Smooth muscle cell (in vitro differentiated cells): ENCODE measurements at regions not wholly inside any gene's neighbourhood (a gene's known extent, or its start where the extent isn't known, plus 50 kb on each side); places are given as distances from the start of the nearest gene placed in this dataset.

Experiments
- DNase-seq: peaks from one replicate; lab custom pipeline; 2025; ENCODE audit not compliant: unreplicated experiment; lab: John Stamatoyannopoulos, UW
- H2AFZ ChIP-seq: fragments of 200-600 bp; sonication (generic); 2 replicates; pipeline ENCODE4 v1.6.0; 2016; ENCODE audit warnings: antibody characterized with exemption, low read depth, mild to moderate bottlenecking
- H3F3A ChIP-seq: fragments of 200-600 bp; sonication (generic); 2 replicates; pipeline ENCODE4 v1.6.0; 2017; ENCODE audit warnings: antibody characterized with exemption, low read depth
- H3K27ac ChIP-seq: fragments of 200-600 bp; sonication (generic); 2 replicates; pipeline ENCODE4 v1.5.1; 2016; ENCODE audit warnings: low read depth, mild to moderate bottlenecking
- H3K27me3 ChIP-seq: fragments of 200-600 bp; sonication (generic); 2 replicates; pipeline ENCODE4 v1.6.1; 2016; ENCODE audit warnings: low read depth, mild to moderate bottlenecking
- H3K36me3 ChIP-seq: fragments of 200-600 bp; sonication (generic); 2 replicates; pipeline ENCODE4 v1.5.1; 2016; ENCODE audit warnings: low read depth
- H3K4me1 ChIP-seq: fragments of 200-600 bp; sonication (generic); 2 replicates; pipeline ENCODE4 v1.5.1; 2016; ENCODE audit warnings: low read depth
- H3K4me2 ChIP-seq: fragments of 200-600 bp; sonication (generic); 2 replicates; pipeline ENCODE4 v1.6.0; 2016; ENCODE audit warnings: mild to moderate bottlenecking
- H3K4me3 ChIP-seq: fragments of 200-600 bp; sonication (generic); 2 replicates; pipeline ENCODE4 v1.5.1; 2016; ENCODE audit warnings: mild to moderate bottlenecking
- H3K79me2 ChIP-seq: fragments of 200-600 bp; sonication (generic); 2 replicates; pipeline ENCODE4 v1.6.0; 2016; ENCODE audit warnings: low read depth, mild to moderate bottlenecking
- H3K9ac ChIP-seq: fragments of 200-600 bp; sonication (generic); 2 replicates; pipeline ENCODE4 v1.6.0; 2016; ENCODE audit warnings: low read depth
- H3K9me3 ChIP-seq: fragments of 200-600 bp; sonication (generic); replicated peaks from 2 replicates; pipeline ENCODE4 v1.5.1; 2016; ENCODE audit warnings: low read depth
- H4K20me1 ChIP-seq: fragments of 200-600 bp; sonication (generic); 2 replicates; pipeline ENCODE4 v1.6.0; 2016; ENCODE audit warnings: low read depth
- WGBS: methylation state at CpG from one replicate; pipeline ENCODE4 v1.1.7; 2016; ENCODE audit warnings: low lambda C conversion rate; 5-methylcytosine and 5-hydroxymethylcytosine counted together
- TF ChIP-seq, protein P1 (sequence below): fragments of 200-600 bp; sonication (generic); IDR thresholded peaks from 2 replicates; pipeline ENCODE4 v1.5.1; 2017; ENCODE audit warnings: borderline replicate concordance, mild to moderate bottlenecking, antibody characterized with exemption; ENCODE audit not compliant: insufficient read depth, poor library complexity, severe bottlenecking

DNA sequence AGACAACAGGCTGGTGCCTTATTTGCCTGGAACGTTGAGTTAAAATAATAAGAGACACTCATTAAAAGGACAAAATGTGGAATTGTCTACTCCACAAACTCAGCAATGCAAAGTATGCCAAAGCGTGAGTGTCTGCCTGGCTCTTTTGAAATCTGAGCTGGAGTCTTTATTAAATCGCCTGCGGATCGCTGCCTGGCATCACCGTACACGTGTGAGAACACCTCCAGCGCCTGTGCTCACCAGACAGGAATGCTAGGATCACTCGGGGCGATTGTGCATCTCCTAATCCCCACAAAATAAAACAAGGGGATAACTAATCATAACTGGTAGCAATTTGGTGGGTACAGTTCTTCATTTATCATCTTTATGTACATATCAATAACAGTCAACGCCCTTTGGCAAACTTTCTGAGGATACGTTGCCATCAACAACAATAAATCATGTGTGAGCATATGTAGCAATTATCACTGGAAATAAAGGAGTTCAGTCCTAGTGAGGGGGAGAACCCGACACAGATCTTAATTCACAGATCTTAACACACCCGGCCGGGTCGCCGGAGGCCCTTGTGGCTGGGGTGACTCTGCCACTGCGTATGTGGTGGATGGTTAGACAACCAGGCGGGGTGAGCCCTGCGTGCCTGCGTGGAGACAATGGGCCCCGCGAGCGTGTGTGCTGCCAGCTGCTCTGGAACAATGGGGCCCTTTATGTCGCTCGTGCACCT is 284.9 kb upstream of the IRX1 start:
- Histone ChIP-seq H3K79me2 (no peaks in the 10 kb centered on the region), H2AFZ (no peak overlapping the region), H3K36me3 (no peaks in the 10 kb centered on the region), H3K4me2 (no peak overlapping the region), H3K4me3 (no peak overlapping the region), H3K27ac (peak overlapping the region; percentile 73), H3K9me3 (no peaks in the 10 kb centered on the region), H3F3A (no peaks in the 10 kb centered on the region), H4K20me1 (no peaks in the 10 kb centered on the region), H3K27me3 (no peaks in the 10 kb centered on the region), H3K4me1 (no peaks in the 10 kb centered on the region), H3K9ac (no peak overlapping the region)
- DNase-seq = no peak
- TF ChIP-seq, protein P1, sequence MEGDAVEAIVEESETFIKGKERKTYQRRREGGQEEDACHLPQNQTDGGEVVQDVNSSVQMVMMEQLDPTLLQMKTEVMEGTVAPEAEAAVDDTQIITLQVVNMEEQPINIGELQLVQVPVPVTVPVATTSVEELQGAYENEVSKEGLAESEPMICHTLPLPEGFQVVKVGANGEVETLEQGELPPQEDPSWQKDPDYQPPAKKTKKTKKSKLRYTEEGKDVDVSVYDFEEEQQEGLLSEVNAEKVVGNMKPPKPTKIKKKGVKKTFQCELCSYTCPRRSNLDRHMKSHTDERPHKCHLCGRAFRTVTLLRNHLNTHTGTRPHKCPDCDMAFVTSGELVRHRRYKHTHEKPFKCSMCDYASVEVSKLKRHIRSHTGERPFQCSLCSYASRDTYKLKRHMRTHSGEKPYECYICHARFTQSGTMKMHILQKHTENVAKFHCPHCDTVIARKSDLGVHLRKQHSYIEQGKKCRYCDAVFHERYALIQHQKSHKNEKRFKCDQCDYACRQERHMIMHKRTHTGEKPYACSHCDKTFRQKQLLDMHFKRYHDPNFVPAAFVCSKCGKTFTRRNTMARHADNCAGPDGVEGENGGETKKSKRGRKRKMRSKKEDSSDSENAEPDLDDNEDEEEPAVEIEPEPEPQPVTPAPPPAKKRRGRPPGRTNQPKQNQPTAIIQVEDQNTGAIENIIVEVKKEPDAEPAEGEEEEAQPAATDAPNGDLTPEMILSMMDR = no peak
- 83% methylated on average over 26 of the region's 26 CpGs for WGBS

DNA sequence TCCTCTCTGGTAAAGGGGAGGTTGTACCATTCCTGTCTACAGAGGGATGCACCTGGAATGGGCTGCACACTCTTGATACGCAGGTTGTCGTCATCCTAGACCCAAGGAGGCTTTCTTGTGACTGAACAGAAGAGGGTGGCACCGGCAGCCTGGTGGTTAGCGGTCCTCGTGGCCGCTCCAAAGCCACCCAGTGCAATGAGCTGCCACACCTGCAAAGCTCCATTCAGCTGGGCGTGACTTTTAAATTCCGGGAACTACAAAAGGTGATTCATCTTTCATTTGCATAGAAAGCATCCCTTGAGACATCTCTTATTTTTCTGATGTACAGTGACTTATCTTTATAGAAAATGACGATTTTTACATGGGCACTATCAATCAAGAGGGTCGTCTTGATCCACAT is 286.1 kb upstream of the IRX1 start:
- Histone ChIP-seq H3K4me3 (no peak overlapping the region), H3K79me2 (no peaks in the 10 kb centered on the region), H3K9me3 (no peaks in the 10 kb centered on the region), H3K27me3 (no peaks in the 10 kb centered on the region), H3K4me1 (no peaks in the 10 kb centered on the region), H4K20me1 (no peaks in the 10 kb centered on the region), H2AFZ (no peak overlapping the region), H3K4me2 (no peak overlapping the region), H3K27ac (no peak overlapping the region), H3K36me3 (no peaks in the 10 kb centered on the region), H3K9ac (no peak overlapping the region), H3F3A (no peaks in the 10 kb centered on the region)
- TF ChIP-seq, protein P1 = no peak
- no peak for DNase-seq
- WGBS = 85% methylated on average over 10 of the region's 10 CpGs

DNA sequence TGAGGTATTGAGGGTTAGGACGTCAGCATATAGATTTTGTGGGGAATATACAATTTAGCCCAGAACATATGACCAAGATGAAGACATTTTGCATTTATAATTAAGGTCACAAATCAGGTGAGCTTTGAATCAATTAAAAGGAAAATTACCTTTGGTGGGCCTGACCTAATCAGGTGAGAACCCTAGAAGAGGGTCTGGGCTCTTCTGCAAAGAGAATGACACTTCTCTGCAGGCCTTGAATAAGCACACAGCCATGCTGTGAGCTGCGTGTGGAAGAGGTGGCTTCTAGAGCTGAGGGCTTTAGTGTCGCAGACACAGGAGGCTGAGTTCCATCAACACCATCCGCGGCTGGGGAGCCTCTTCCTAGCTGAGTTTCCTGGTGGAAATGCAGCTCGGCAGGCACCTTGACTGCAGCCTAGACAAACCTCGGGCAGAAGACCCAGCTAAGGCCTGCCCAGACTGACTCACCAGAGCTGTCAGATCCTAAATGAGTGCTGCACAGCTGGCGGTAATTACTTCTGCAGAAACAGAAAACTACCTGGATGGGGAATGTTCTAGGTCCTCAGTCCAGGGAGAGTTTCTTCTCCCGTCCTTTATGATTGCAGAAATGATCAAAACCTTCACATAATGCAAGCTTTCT is 287.5 kb upstream of the IRX1 start:
- Histone ChIP-seq H3K9ac (no peak overlapping the region), H4K20me1 (no peaks in the 10 kb centered on the region), H3K4me2 (no peak overlapping the region), H3K9me3 (no peaks in the 10 kb centered on the region), H3F3A (no peaks in the 10 kb centered on the region), H3K36me3 (no peaks in the 10 kb centered on the region), H3K4me3 (no peak overlapping the region), H3K27me3 (no peaks in the 10 kb centered on the region), H3K79me2 (no peaks in the 10 kb centered on the region), H2AFZ (no peak overlapping the region), H3K4me1 (no peaks in the 10 kb centered on the region), H3K27ac (no peak overlapping the region)
- TF ChIP-seq, protein P1 = no peak
- 71% methylated on average over 9 of the region's 9 CpGs for WGBS
- no peak for DNase-seq
